GM12878 (cell line): ENCODE measurements at regions not wholly inside any gene's neighbourhood (a gene's known extent, or its start where the extent isn't known, plus 50 kb on each side); places are given as distances from the start of the nearest gene placed in this dataset.

ENCODE experiments used
- ATF3 ChIP-seq: IDR thresholded peaks from 2 replicates; pipeline ENCODE4 v1.6.1; 2011; ENCODE audit warnings: low read depth, mild to moderate bottlenecking, low read length, moderate library complexity, borderline replicate concordance; ENCODE audit errors: extremely low read depth
- CTCF ChIP-seq, 3 experiments: IDR thresholded peaks in 2 of 3; conservative IDR thresholded peaks in 1 of 3; 2 replicates each; pipeline ENCODE4 v1.5.1; 2011; ENCODE audit warnings: low read depth in 3 of 3, low read length in 3 of 3, mild to moderate bottlenecking in 3 of 3, control low read depth in 2 of 3, moderate library complexity in 2 of 3, inconsistent platforms in 1 of 3, mixed read lengths in 1 of 3; ENCODE audit not compliant: control insufficient read depth in 2 of 3, insufficient read depth in 1 of 3; ENCODE audit errors: extremely low read depth in 1 of 3
- HDAC6 ChIP-seq: fragments of 200-600 bp; sonication (generic); IDR thresholded peaks from one replicate; pipeline ENCODE4 v1.8.0; 2017; ENCODE audit warnings: antibody characterized with exemption; ENCODE audit not compliant: unreplicated experiment
- MLLT1 ChIP-seq: fragments of 450-650 bp; IDR thresholded peaks from 2 replicates; pipeline ENCODE4 v1.6.1; 2016; ENCODE audit warnings: mild to moderate bottlenecking
- POLR2A ChIP-seq: IDR thresholded peaks from 2 replicates; pipeline ENCODE4 v1.6.1; 2011; ENCODE audit warnings: low read depth, mild to moderate bottlenecking, low read length
- REST ChIP-seq: IDR thresholded peaks from 2 replicates; pipeline ENCODE4 v1.6.1; 2012; ENCODE audit warnings: mild to moderate bottlenecking, low read depth, low read length
- SP1 ChIP-seq: IDR thresholded peaks from one replicate; pipeline ENCODE4 v1.6.1; 2011; ENCODE audit warnings: low read depth, low read length
- SPI1 ChIP-seq: IDR thresholded peaks from 2 replicates; pipeline ENCODE4 v1.6.1; 2011; ENCODE audit warnings: low read depth, mild to moderate bottlenecking, low read length, moderate library complexity, borderline replicate concordance; ENCODE audit not compliant: insufficient read depth
- USF2 ChIP-seq: IDR thresholded peaks from 2 replicates; pipeline ENCODE4 v1.6.1; 2011; ENCODE audit warnings: low read depth, low read length, improper control_type of control experiment, borderline replicate concordance

- TF ChIP-seq MLLT1 (no peak), USF2 (no peak), CTCF (IDR thresholded peaks at IDR 0.05 in 2 of 3, conservative IDR thresholded peaks at IDR 0.05 in 1 of 3; ENCODE audit: control insufficient read depth in 2 of 3, extremely low read depth in 1 of 3, insufficient read depth in 1 of 3, low read depth in 3 of 3, low read length in 3 of 3) (no peak), ATF3 (no peak), REST (no peak), POLR2A (no peak), SP1 (no peak), SPI1 (no peak), HDAC6 (no peak)
Measured at GRCh38 chr2:200761266-200761665, 50.4 kb upstream of the BZW1 start.
